HepG2 (cell line): ENCODE measurements at regions not wholly inside any gene's neighbourhood (a gene's known extent, or its start where the extent isn't known, plus 50 kb on each side); places are given as distances from the start of the nearest gene placed in this dataset.

Experiments
- ATAC-seq: fragments of 200-7000 bp; cut with Tn5 transposase; 3 replicates; pipeline ENCODE4 v1.9.1; 2020; ENCODE audit warnings: mild to moderate bottlenecking, moderate library complexity
- BruUV-seq: library from RNA; stranded (reverse); fragments of 400-500 nt; replicated peaks from 2 replicates; lab custom pipeline; 2021; lab: Mats Ljungman, UMichigan
- CTCF ChIA-PET: fragments of 300-600 bp; formaldehyde crosslinking; extraction: SDS; loops from one replicate; lab custom pipeline; 2021; ENCODE audit warnings: low total read pairs, inconsistent platforms, low intra/inter-chr PET ratio; lab: Yijun Ruan, JAX
- POLR2A ChIA-PET: fragments of 350-600 bp; sonication (Branson Sonifier 250); formaldehyde crosslinking; loops from one replicate; lab custom pipeline; 2020; ENCODE audit warnings: antibody characterized with exemption, inconsistent platforms; lab: Yijun Ruan, JAX
- DNase-seq: peaks from one replicate; pipeline ENCODE4 v3.0.0-alpha.2; 2015; ENCODE audit warnings: low spot score
- FAIRE-seq: peaks from 3 replicates; lab custom pipeline; 2011; peaks lifted over from hg19 to GRCh38; lab: Jason Lieb, UNC
- H2AFZ ChIP-seq: one replicate; pipeline ENCODE4 v1.6.1; 2011; ENCODE audit warnings: low read length, inconsistent platforms
- H3K27ac ChIP-seq: fragments of 300-600 bp; 3 replicates; pipeline ENCODE4 v1.8.0; 2011; ENCODE audit warnings: mixed run types, mild to moderate bottlenecking, mixed read lengths, low read length, inconsistent platforms; ENCODE audit not compliant: insufficient read depth; ENCODE audit errors: extremely low read length
- H3K27me3 ChIP-seq, 2 experiments: fragments of 200-600 bp in 1 of 2; 2 replicates in 1 of 2; 3 replicates in 1 of 2; pipeline versions ENCODE4 v1.6.0 to v1.8.0; 2011; ENCODE audit warnings: low read length in 2 of 2, mild to moderate bottlenecking in 2 of 2, moderate library complexity in 2 of 2, inconsistent platforms in 1 of 2; ENCODE audit not compliant: insufficient read depth in 2 of 2, control insufficient read depth in 1 of 2
- H3K36me3 ChIP-seq, 2 experiments: fragments of 200-600 bp in 1 of 2; replicated peaks in 1 of 2; 2 replicates in 1 of 2; 3 replicates in 1 of 2; pipeline versions ENCODE4 v1.5.1 to v1.8.0; 2011; ENCODE audit warnings: low read length in 2 of 2, inconsistent platforms in 1 of 2; ENCODE audit not compliant: insufficient read depth in 2 of 2, control insufficient read depth in 1 of 2
- H3K4me1 ChIP-seq: 2 replicates; pipeline ENCODE4 v1.5.1; 2012; ENCODE audit warnings: low read length, inconsistent platforms; ENCODE audit not compliant: insufficient read depth
- H3K4me2 ChIP-seq: 2 replicates; pipeline ENCODE4 v1.6.0; 2011; ENCODE audit warnings: low read depth, low read length, inconsistent platforms
- H3K4me3 ChIP-seq, 3 experiments: fragments of 200-600 bp in 1 of 3; sonication (generic), shearing (Covaris generic) in 1 of 3; replicated peaks in 1 of 3; 2 replicates each; pipeline ENCODE4 v1.5.1; 2011 to 2016; ENCODE audit warnings: low read length in 3 of 3, inconsistent platforms in 2 of 3, low read depth in 2 of 3, mild to moderate bottlenecking in 2 of 3, control low read depth in 1 of 3, mixed read lengths in 1 of 3; ENCODE audit not compliant: insufficient read depth in 1 of 3
- H3K79me2 ChIP-seq: one replicate; pipeline ENCODE4 v1.6.1; 2011; ENCODE audit warnings: low read length, inconsistent platforms; ENCODE audit not compliant: insufficient read depth
- H3K9ac ChIP-seq: 2 replicates; pipeline ENCODE4 v1.6.0; 2011; ENCODE audit warnings: mild to moderate bottlenecking, low read depth, low read length, inconsistent platforms; ENCODE audit not compliant: insufficient read depth
- H3K9me3 ChIP-seq: 2 replicates; pipeline ENCODE4 v1.5.1; 2012; ENCODE audit warnings: mild to moderate bottlenecking, low read length
- H4K20me1 ChIP-seq: 2 replicates; pipeline ENCODE4 v1.6.0; 2011; ENCODE audit warnings: inconsistent platforms, mild to moderate bottlenecking, low read length, moderate library complexity; ENCODE audit not compliant: insufficient read depth
- AHDC1 ChIP-seq: sonication (generic); formaldehyde crosslinking; IDR thresholded peaks from 2 replicates; pipeline ENCODE4 v1.5.1; 2020; ENCODE audit warnings: mild to moderate bottlenecking, missing genetic modification reagents, borderline replicate concordance
- FOXP1 ChIP-seq, 2 experiments: fragments of 450-650 bp in 1 of 2; IDR thresholded peaks; 2 replicates each; pipeline ENCODE4 v1.6.1; 2017 to 2018; ENCODE audit warnings: antibody characterized with exemption in 1 of 2
- MTA3 ChIP-seq: sonication (generic); formaldehyde crosslinking; IDR thresholded peaks from 2 replicates; pipeline ENCODE4 v1.4.0; 2020; ENCODE audit warnings: missing genetic modification reagents
- NAIF1 ChIP-seq: sonication (generic); formaldehyde crosslinking; IDR thresholded peaks from 2 replicates; pipeline ENCODE4 v1.5.0; 2020; ENCODE audit warnings: mild to moderate bottlenecking, missing genetic modification reagents, borderline replicate concordance
- NFATC3 ChIP-seq: sonication (generic); formaldehyde crosslinking; IDR thresholded peaks from 2 replicates; pipeline ENCODE4 v1.5.1; 2020; ENCODE audit warnings: mild to moderate bottlenecking, missing genetic modification reagents
- RFX1 ChIP-seq: fragments of 450-650 bp; IDR thresholded peaks from 2 replicates; pipeline ENCODE4 v1.6.1; 2017
- SIN3B ChIP-seq: fragments of 150-350 bp; IDR thresholded peaks from 2 replicates; pipeline ENCODE4 v1.6.1; 2014; ENCODE audit warnings: low read length
- SMYD3 ChIP-seq: sonication (generic); formaldehyde crosslinking; IDR thresholded peaks from 2 replicates; pipeline ENCODE4 v1.8.1; 2023; ENCODE audit warnings: mild to moderate bottlenecking, missing genetic modification reagents
- TARDBP ChIP-seq: sonication (generic); formaldehyde crosslinking; IDR thresholded peaks from 2 replicates; pipeline ENCODE4 v1.8.0; 2022; ENCODE audit warnings: mild to moderate bottlenecking, missing genetic modification reagents
- TCF12 ChIP-seq, 2 experiments: fragments of 450-650 bp in 1 of 2; sonication (generic) in 1 of 2; formaldehyde crosslinking in 1 of 2; IDR thresholded peaks; 2 replicates each; pipeline versions ENCODE4 v1.6.1 to v1.8.0; 2017 to 2022; ENCODE audit warnings: antibody characterized with exemption in 1 of 2, mild to moderate bottlenecking in 1 of 2, missing genetic modification reagents in 1 of 2, moderate library complexity in 1 of 2
- ZBTB14 ChIP-seq: sonication (generic); formaldehyde crosslinking; IDR thresholded peaks from 2 replicates; pipeline ENCODE4 v1.4.0; 2020; ENCODE audit warnings: missing genetic modification reagents
- ZFP90 ChIP-seq: sonication (generic); formaldehyde crosslinking; IDR thresholded peaks from 2 replicates; pipeline ENCODE4 v1.8.0; 2022; ENCODE audit warnings: missing genetic modification reagents, mild to moderate bottlenecking, inconsistent platforms, borderline replicate concordance
- ZNF558 ChIP-seq: sonication (generic); formaldehyde crosslinking; IDR thresholded peaks from 2 replicates; pipeline ENCODE4 v1.9.0; 2022; ENCODE audit warnings: mild to moderate bottlenecking, missing genetic modification reagents, borderline replicate concordance
- ZNF790 ChIP-seq: sonication (generic); formaldehyde crosslinking; IDR thresholded peaks from 2 replicates; pipeline ENCODE4 v1.8.0; 2022; ENCODE audit warnings: missing genetic modification reagents, mild to moderate bottlenecking, borderline replicate concordance
- WGBS: methylation state at CpG from one replicate; pipeline ENCODE4 v1.1.6; 2017; ENCODE audit warnings: low lambda C conversion rate; 5-methylcytosine and 5-hydroxymethylcytosine counted together
- in situ Hi-C: cut with HindIII; loops from 2 replicates; pipeline ENCODE4 v1.10.0; 2017; ENCODE audit warnings: low pct_unique_long_range_greater_than_20kb; ENCODE audit not compliant: extremely low pct_ligation_motif_present
- intact Hi-C: fragments of 100-400 bp; cut with micrococcal nuclease; formaldehyde crosslinking; loops from one replicate; pipeline ENCODE4 v1.10.0; 2022; ENCODE audit not compliant: unreplicated experiment
- TF ChIP-seq, protein P1 (sequence below): sonication (generic); formaldehyde crosslinking; IDR thresholded peaks from 2 replicates; pipeline ENCODE4 v1.9.0; 2022; ENCODE audit warnings: missing genetic modification reagents, mild to moderate bottlenecking, borderline replicate concordance
- TF ChIP-seq, protein P2 (sequence below): IDR thresholded peaks from 2 replicates; pipeline ENCODE4 v1.6.1; 2016; ENCODE audit warnings: mild to moderate bottlenecking, missing biosample characterization, missing genetic modification reagents

DNA sequence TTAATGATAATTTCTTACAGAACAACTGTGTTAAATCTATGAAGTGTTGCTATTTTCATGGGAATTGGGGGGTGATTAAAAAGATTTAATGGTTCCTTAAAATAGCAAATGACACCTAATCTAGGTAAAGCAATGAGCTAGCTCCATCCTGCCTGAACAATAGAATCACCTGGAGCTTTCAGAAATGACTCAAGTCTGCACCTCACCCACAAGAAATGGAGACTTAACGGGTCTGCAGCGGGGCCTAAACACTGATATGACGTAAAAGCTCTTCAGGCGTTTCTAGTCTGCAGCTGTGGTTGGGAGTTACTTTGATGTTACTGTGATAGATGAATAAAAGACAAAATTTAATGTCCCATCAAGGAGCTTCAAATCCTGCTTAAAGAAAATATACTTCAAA, 328.2 kb downstream of the RND3 start (continued):
- TF ChIP-seq, protein P1, sequence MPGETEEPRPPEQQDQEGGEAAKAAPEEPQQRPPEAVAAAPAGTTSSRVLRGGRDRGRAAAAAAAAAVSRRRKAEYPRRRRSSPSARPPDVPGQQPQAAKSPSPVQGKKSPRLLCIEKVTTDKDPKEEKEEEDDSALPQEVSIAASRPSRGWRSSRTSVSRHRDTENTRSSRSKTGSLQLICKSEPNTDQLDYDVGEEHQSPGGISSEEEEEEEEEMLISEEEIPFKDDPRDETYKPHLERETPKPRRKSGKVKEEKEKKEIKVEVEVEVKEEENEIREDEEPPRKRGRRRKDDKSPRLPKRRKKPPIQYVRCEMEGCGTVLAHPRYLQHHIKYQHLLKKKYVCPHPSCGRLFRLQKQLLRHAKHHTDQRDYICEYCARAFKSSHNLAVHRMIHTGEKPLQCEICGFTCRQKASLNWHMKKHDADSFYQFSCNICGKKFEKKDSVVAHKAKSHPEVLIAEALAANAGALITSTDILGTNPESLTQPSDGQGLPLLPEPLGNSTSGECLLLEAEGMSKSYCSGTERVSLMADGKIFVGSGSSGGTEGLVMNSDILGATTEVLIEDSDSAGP = no peak

- DNase-seq = no peak
- H3K9ac ChIP-seq = no peak overlapping the region
- no peak for FAIRE-seq
- POLR2A ChIA-PET = no interaction called here
- no peaks in the 10 kb centered on the region for H3K4me1 ChIP-seq
- H4K20me1 ChIP-seq = no peaks in the 10 kb centered on the region
- H3K9me3 ChIP-seq = peaks cover 6% of the 10 kb centered on the region; the same call in 1 of the 2 replicates
- CTCF ChIA-PET = no interaction called here
- no peak overlapping the region for H3K4me3 ChIP-seq
- intact Hi-C loops (no loop called here), in situ Hi-C loops (no loop called here)
- no peaks in the 10 kb centered on the region for H3K36me3 ChIP-seq
- H2AFZ ChIP-seq = no peak overlapping the region
- no peak overlapping the region for H3K27ac ChIP-seq
- BruUV-seq = no TSS peak
- H3K4me2 ChIP-seq = no peak overlapping the region
- no peaks in the 10 kb centered on the region for H3K27me3 ChIP-seq
- ATAC-seq = no peak
- H3K79me2 ChIP-seq = no peaks in the 10 kb centered on the region
- 3% methylated on average over 2 of the region's 2 CpGs for whole genome bisulfite sequencing
- TF ChIP-seq RFX1 (no peak), TCF12 (IDR thresholded peaks at IDR 0.05) (no peak), TCF12 (CRISPR knock-in tag; IDR thresholded peaks at IDR 0.05) (no peak), ZFP90 (no peak), MTA3 (CRISPR knock-in tag) (no peak), SMYD3 (CRISPR knock-in tag) (no peak), SIN3B (no peak), TARDBP (no peak), ZBTB14 (CRISPR knock-in tag) (no peak), FOXP1 (IDR thresholded peaks at IDR 0.05) (no peak), FOXP1 (CRISPR knock-in tag; IDR thresholded peaks at IDR 0.05) (no peak), NAIF1 (CRISPR knock-in tag) (no peak), ZNF558 (CRISPR knock-in tag) (no peak), ZNF790 (CRISPR knock-in tag) (no peak), NFATC3 (no peak), AHDC1 (CRISPR knock-in tag) (no peak)
- TF ChIP-seq, protein P2, sequence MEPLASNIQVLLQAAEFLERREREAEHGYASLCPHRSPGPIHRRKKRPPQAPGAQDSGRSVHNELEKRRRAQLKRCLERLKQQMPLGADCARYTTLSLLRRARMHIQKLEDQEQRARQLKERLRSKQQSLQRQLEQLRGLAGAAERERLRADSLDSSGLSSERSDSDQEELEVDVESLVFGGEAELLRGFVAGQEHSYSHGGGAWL (CRISPR knock-in tag) = no peak
Observed at GRCh38 chr2:150156876-150157275, 330.6 kb downstream of the RND3 start.
